Hematopoietic multipotent progenitor cell treated with erythropoietin and hydrocortisone succinate and interleukin-3 and kit ligand, for 4 days (in vitro differentiated cells): ENCODE measurements at regions not wholly inside any gene's neighbourhood (a gene's known extent, or its start where the extent isn't known, plus 50 kb on each side); places are given as distances from the start of the nearest gene placed in this dataset.
"Not testable (repeated sequence)": the region's sequence is repeated elsewhere in the genome, so short reads cannot be mapped to it uniquely, and the experiment has no call there.

Experiments
- DNase-seq: peaks from one replicate; pipeline ENCODE4 v3.0.0-alpha.2; 2015

- no peak for DNase-seq
These were observed 291.6 kb upstream of the SEMA3C start for GRCh38 chr7:81210137-81211064.

GRCh38 chr7:81209059-81209458, 290.2 kb upstream of the SEMA3C start:
- DNase-seq, result peak; percentile 95

- no peak for DNase-seq
These were observed 288.9 kb upstream of the SEMA3C start for GRCh38 chr7:81207801-81208200.

GRCh38 chr7:81206667-81207360, 288.0 kb upstream of the SEMA3C start:
- DNase-seq, result peak; percentile 86

- no peak for DNase-seq
These were observed 287.4 kb upstream of the SEMA3C start for GRCh38 chr7:81206217-81206616.

- no peak for DNase-seq
These were observed 282.3 kb upstream of the SEMA3C start for GRCh38 chr7:81201188-81201587.

- DNase-seq, result no peak
These were observed 279.9 kb upstream of the SEMA3C start for GRCh38 chr7:81198766-81199165.

- DNase-seq, result no peak
These were observed 278.4 kb upstream of the SEMA3C start for GRCh38 chr7:81197266-81197665.

GRCh38 chr7:81195033-81195432, 276.2 kb upstream of the SEMA3C start:
- no peak for DNase-seq

GRCh38 chr7:81190997-81191768, 272.3 kb upstream of the SEMA3C start:
- DNase-seq, result no peak

- DNase-seq, result no peak
These were observed 268.9 kb upstream of the SEMA3C start for GRCh38 chr7:81187753-81188152.

- no peak for DNase-seq
These were observed 267.8 kb upstream of the SEMA3C start for GRCh38 chr7:81186691-81187090.

GRCh38 chr7:81185072-81185471, 266.2 kb upstream of the SEMA3C start:
- DNase-seq, result no peak

GRCh38 chr7:81183326-81183725, 264.5 kb upstream of the SEMA3C start:
- no peak for DNase-seq

- not testable (repeated sequence) for DNase-seq
These were observed 263.2 kb upstream of the SEMA3C start for GRCh38 chr7:81182056-81182455.

- DNase-seq, result no peak
These were observed 262.2 kb upstream of the SEMA3C start for GRCh38 chr7:81181066-81181465.

GRCh38 chr7:81180573-81180972, 261.7 kb upstream of the SEMA3C start:
- no peak for DNase-seq

- no peak for DNase-seq
These were observed 256.6 kb upstream of the SEMA3C start for GRCh38 chr7:81175275-81175940.

- DNase-seq, result no peak
These were observed 255.0 kb upstream of the SEMA3C start for GRCh38 chr7:81173766-81174281.

- no peak for DNase-seq
These were observed 251.4 kb upstream of the SEMA3C start for GRCh38 chr7:81170291-81170690.

GRCh38 chr7:81167934-81168333, 249.1 kb upstream of the SEMA3C start:
- no peak for DNase-seq

- no peak for DNase-seq
These were observed 246.2 kb upstream of the SEMA3C start for GRCh38 chr7:81165070-81165469.
